ENCODE measurements at regions not wholly inside any gene's neighbourhood (a gene's known extent, or its start where the extent isn't known, plus 50 kb on each side); places are given as distances from the start of the nearest gene placed in this dataset.

- TF ChIP-seq CTCF (IDR thresholded peaks at IDR 0.05; ENCODE audit: low read length) (no peak), EZH2 (optimal IDR thresholded peaks at IDR 0.05; ENCODE audit: low read depth, low read length) (no peak)
Observed at GRCh38 chr2:58357521-58357920, 116.4 kb upstream of the FANCL start.

All from MM.1S (cell line).